B cell (primary cell): ENCODE measurements at regions not wholly inside any gene's neighbourhood (a gene's known extent, or its start where the extent isn't known, plus 50 kb on each side); places are given as distances from the start of the nearest gene placed in this dataset.

ENCODE experiments used
- ATAC-seq: fragments of 200-7000 bp; cut with Tn5 transposase; one replicate; pipeline ENCODE4 v1.10.0; 2021; ENCODE audit warnings: low read depth, mild to moderate bottlenecking, moderate number of reproducible peaks, moderate library complexity
- CTCF ChIA-PET: fragments of 350-600 bp; sonication (Branson Sonifier 250); formaldehyde crosslinking; loops from one replicate; lab custom pipeline; 2021; ENCODE audit warnings: antibody characterized with exemption, inconsistent platforms; lab: Charles Lee
- POLR2A ChIA-PET: fragments of 350-600 bp; sonication (Branson Sonifier 250); formaldehyde crosslinking; loops from one replicate; lab custom pipeline; 2021; ENCODE audit warnings: antibody characterized with exemption; lab: Charles Lee
- DNase-seq: peaks from one replicate; pipeline ENCODE4 v3.0.0; 2013
- H2AFZ ChIP-seq: 2 replicates; pipeline ENCODE4 v1.6.1; 2012; ENCODE audit warnings: mild to moderate bottlenecking, low read depth, low read length; ENCODE audit not compliant: insufficient read depth, poor library complexity, severe bottlenecking
- H3K27ac ChIP-seq, 2 donors: 1 replicate in 1 of 2; 2 replicates in 1 of 2; pipeline ENCODE4 v1.5.1; 2012 to 2013; ENCODE audit warnings: low read length in 2 of 2, mild to moderate bottlenecking in 2 of 2, moderate library complexity in 1 of 2
- H3K27me3 ChIP-seq, 4 experiments: fragments of 200-600 bp in 1 of 4; sonication (generic) in 1 of 4; replicated peaks in 1 of 4; 1 replicate in 2 of 4; 2 replicates in 2 of 4; pipeline versions ENCODE4 v1.6.1 to v1.7.0; 2013 to 2016; ENCODE audit warnings: low read length in 3 of 4, mild to moderate bottlenecking in 2 of 4, mixed read lengths in 1 of 4, moderate library complexity in 1 of 4; ENCODE audit not compliant: insufficient read depth in 4 of 4, control insufficient read depth in 3 of 4; ENCODE audit errors: control extremely low read depth in 1 of 4
- H3K36me3 ChIP-seq, 2 experiments: replicated peaks in 1 of 2; 1 replicate in 1 of 2; 2 replicates in 1 of 2; pipeline versions ENCODE4 v1.6.1 to v1.7.1; 2013; ENCODE audit warnings: low read length in 1 of 2; ENCODE audit not compliant: insufficient read depth in 2 of 2, control insufficient read depth in 1 of 2; ENCODE audit errors: control extremely low read depth in 1 of 2, extremely low read depth in 1 of 2
- H3K4me1 ChIP-seq, 2 donors: fragments of 200-600 bp in 1 of 2; sonication (generic) in 1 of 2; 1 replicate in 1 of 2; 2 replicates in 1 of 2; pipeline versions ENCODE4 v1.5.1 to v1.6.1; 2013 to 2017; ENCODE audit warnings: low read length in 2 of 2; ENCODE audit not compliant: control insufficient read depth in 2 of 2, insufficient read depth in 2 of 2
- H3K4me2 ChIP-seq: replicated peaks from 2 replicates; pipeline ENCODE3; 2012; ENCODE audit warnings: mild to moderate bottlenecking, low read depth, low read length; ENCODE audit not compliant: poor library complexity, severe bottlenecking
- H3K4me3 ChIP-seq, 5 experiments: fragments of 200-600 bp in 1 of 5; sonication (generic) in 1 of 5; 1 replicate in 3 of 5; 2 replicates in 2 of 5; pipeline versions ENCODE4 v1.5.1 to v1.7.0; 2011 to 2016; ENCODE audit warnings: low read length in 4 of 5, mild to moderate bottlenecking in 4 of 5, low read depth in 2 of 5, control low read depth in 1 of 5, moderate library complexity in 1 of 5; ENCODE audit not compliant: insufficient read depth in 1 of 5; ENCODE audit errors: control extremely low read depth in 1 of 5, extremely low read depth in 1 of 5
- H3K79me2 ChIP-seq: fragments of 200-600 bp; sonication (generic); one replicate; pipeline ENCODE4 v1.6.0; 2016; ENCODE audit warnings: low read length; ENCODE audit not compliant: control insufficient read depth, insufficient read depth
- H3K9ac ChIP-seq: fragments of 200-600 bp; sonication (generic); 2 replicates; pipeline ENCODE4 v1.6.1; 2017; ENCODE audit warnings: mild to moderate bottlenecking, low read length, moderate library complexity
- H3K9me3 ChIP-seq, 3 donors: one replicate each; pipeline versions ENCODE4 v1.6.1 to v1.7.1; 2013; ENCODE audit warnings: low read length in 2 of 3; ENCODE audit not compliant: control insufficient read depth in 2 of 3, insufficient read depth in 1 of 3; ENCODE audit errors: control extremely low read depth in 1 of 3
- H4K20me1 ChIP-seq: 2 replicates; pipeline ENCODE4 v1.6.0; 2012; ENCODE audit warnings: mild to moderate bottlenecking, low read length; ENCODE audit not compliant: insufficient read depth, control insufficient read depth, poor library complexity, severe bottlenecking
- H3K27ac Mint-ChIP-seq: one replicate; pipeline ENCODE4 v1.8.0; 2021; ENCODE audit warnings: mixed read lengths
- H3K27me3 Mint-ChIP-seq: one replicate; pipeline ENCODE4 v1.8.0; 2021; ENCODE audit warnings: mixed read lengths
- H3K4me1 Mint-ChIP-seq: one replicate; pipeline ENCODE4 v1.8.0; 2021; ENCODE audit warnings: mixed read lengths
- H3K4me3 Mint-ChIP-seq: one replicate; pipeline ENCODE4 v1.8.0; 2021; ENCODE audit warnings: mixed read lengths
- H3K9me3 Mint-ChIP-seq: one replicate; pipeline ENCODE4 v1.8.0; 2022; ENCODE audit warnings: mixed read lengths; ENCODE audit not compliant: insufficient read depth
- EZH2 ChIP-seq: IDR thresholded peaks from 2 replicates; pipeline ENCODE4 v1.6.1; 2012; ENCODE audit warnings: borderline replicate concordance, low read depth, mild to moderate bottlenecking, moderate library complexity, low read length; ENCODE audit not compliant: insufficient read depth, poor library complexity, severe bottlenecking
- WGBS: methylation state at CpG from one replicate; pipeline ENCODE4 v1.1.5; 2013; ENCODE audit warnings: missing lambda C conversion rate; ENCODE audit not compliant: insufficient coverage; 5-methylcytosine and 5-hydroxymethylcytosine counted together
- intact Hi-C: fragments of 100-400 bp; cut with micrococcal nuclease; formaldehyde crosslinking; loops from one replicate; pipeline ENCODE4 v1.10.0; 2022
- TF ChIP-seq, protein P1 (sequence below): fragments of 200-600 bp; IDR thresholded peaks from one replicate; pipeline ENCODE4 v1.8.0; 2022; ENCODE audit warnings: antibody characterized with exemption, mild to moderate bottlenecking

- no peaks in the 10 kb centered on the region for H3K4me1 Mint-ChIP-seq
- ATAC-seq (no peak), DNase-seq (no peak)
- no peak overlapping the region for H3K4me2 ChIP-seq
- no peak overlapping the region for H3K4me3 ChIP-seq
- WGBS = 81% methylated on average over 3 of the region's 3 CpGs
- no peak overlapping the region for H3K9ac ChIP-seq
- H3K79me2 ChIP-seq = no peaks in the 10 kb centered on the region
- no peaks in the 10 kb centered on the region for H4K20me1 ChIP-seq
- H3K4me3 Mint-ChIP-seq = no peak overlapping the region
- no peak overlapping the region for H2AFZ ChIP-seq
- no peaks in the 10 kb centered on the region for H3K4me1 ChIP-seq
- ChIA-PET CTCF (no interaction called here), POLR2A (no interaction called here)
- no peak overlapping the region for H3K27ac Mint-ChIP-seq
- H3K27me3 ChIP-seq = no peaks in the 10 kb centered on the region
- intact Hi-C loops = no loop called here
- no peaks in the 10 kb centered on the region for H3K36me3 ChIP-seq
- no peak overlapping the region for H3K27ac ChIP-seq
- peaks cover 3% of the 10 kb centered on the region for H3K9me3 Mint-ChIP-seq
- TF ChIP-seq, protein P1, sequence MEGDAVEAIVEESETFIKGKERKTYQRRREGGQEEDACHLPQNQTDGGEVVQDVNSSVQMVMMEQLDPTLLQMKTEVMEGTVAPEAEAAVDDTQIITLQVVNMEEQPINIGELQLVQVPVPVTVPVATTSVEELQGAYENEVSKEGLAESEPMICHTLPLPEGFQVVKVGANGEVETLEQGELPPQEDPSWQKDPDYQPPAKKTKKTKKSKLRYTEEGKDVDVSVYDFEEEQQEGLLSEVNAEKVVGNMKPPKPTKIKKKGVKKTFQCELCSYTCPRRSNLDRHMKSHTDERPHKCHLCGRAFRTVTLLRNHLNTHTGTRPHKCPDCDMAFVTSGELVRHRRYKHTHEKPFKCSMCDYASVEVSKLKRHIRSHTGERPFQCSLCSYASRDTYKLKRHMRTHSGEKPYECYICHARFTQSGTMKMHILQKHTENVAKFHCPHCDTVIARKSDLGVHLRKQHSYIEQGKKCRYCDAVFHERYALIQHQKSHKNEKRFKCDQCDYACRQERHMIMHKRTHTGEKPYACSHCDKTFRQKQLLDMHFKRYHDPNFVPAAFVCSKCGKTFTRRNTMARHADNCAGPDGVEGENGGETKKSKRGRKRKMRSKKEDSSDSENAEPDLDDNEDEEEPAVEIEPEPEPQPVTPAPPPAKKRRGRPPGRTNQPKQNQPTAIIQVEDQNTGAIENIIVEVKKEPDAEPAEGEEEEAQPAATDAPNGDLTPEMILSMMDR = no peak
- no peak for TF ChIP-seq EZH2
- H3K9me3 ChIP-seq = peaks cover 0 to 3% (median 2%) of the 10 kb centered on the region in 3 donors
- H3K27me3 Mint-ChIP-seq = peaks cover 15% of the 10 kb centered on the region
Observed at GRCh38 chr12:94048757-94049156, 99.6 kb upstream of the PLXNC1 start.

GRCh38 chr12:94049718-94050117, 98.7 kb upstream of the PLXNC1 start:
- H3K4me3 Mint-ChIP-seq = no peak overlapping the region
- H3K27me3 ChIP-seq = no peaks in the 10 kb centered on the region
- CTCF ChIA-PET = no interaction called here
- TF ChIP-seq, protein P1 = no peak
- TF ChIP-seq EZH2 = no peak
- DNase-seq = no peak
- no peaks in the 10 kb centered on the region for H3K4me1 Mint-ChIP-seq
- intact Hi-C loops = no loop called here
- peaks cover 0 to 9% (median 4%) of the 10 kb centered on the region in 3 donors for H3K9me3 ChIP-seq
- H3K27me3 Mint-ChIP-seq = peaks cover 15% of the 10 kb centered on the region
- H2AFZ ChIP-seq = no peak overlapping the region
- no peak overlapping the region for H3K27ac Mint-ChIP-seq
- no peaks in the 10 kb centered on the region for H4K20me1 ChIP-seq
- H3K4me3 ChIP-seq = no peak overlapping the region
- H3K9ac ChIP-seq = no peak overlapping the region
- H3K9me3 Mint-ChIP-seq = peaks cover 3% of the 10 kb centered on the region
- H3K36me3 ChIP-seq = no peaks in the 10 kb centered on the region
- POLR2A ChIA-PET = no interaction called here
- no peak overlapping the region for H3K4me2 ChIP-seq
- WGBS = no CpG with 5 or more reads among the region's 2 CpGs
- no peak overlapping the region for H3K27ac ChIP-seq
- no peaks in the 10 kb centered on the region for H3K4me1 ChIP-seq
- no peak for ATAC-seq
- H3K79me2 ChIP-seq = no peaks in the 10 kb centered on the region
